GM06990 (cell line): ENCODE measurements at regions not wholly inside any gene's neighbourhood (a gene's known extent, or its start where the extent isn't known, plus 50 kb on each side); places are given as distances from the start of the nearest gene placed in this dataset.

Source experiments
- DNase-seq: peaks from one replicate; pipeline ENCODE4 v3.0.0-alpha.2; 2011; ENCODE audit not compliant: insufficient read length; ENCODE audit errors: extremely low read depth
- H3K27me3 ChIP-seq: replicated peaks from 2 replicates; pipeline ENCODE4 v1.6.0; 2011; ENCODE audit warnings: low read length; ENCODE audit not compliant: control insufficient read depth, insufficient read depth
- H3K36me3 ChIP-seq: 2 replicates; pipeline ENCODE4 v1.5.1; 2011; ENCODE audit warnings: low read length; ENCODE audit not compliant: control insufficient read depth, insufficient read depth
- H3K4me3 ChIP-seq: replicated peaks from 2 replicates; pipeline ENCODE4 v1.5.1; 2011; ENCODE audit warnings: low read depth, mild to moderate bottlenecking, control low read depth, low read length
- TF ChIP-seq, protein P1 (sequence below): IDR thresholded peaks from 2 replicates; pipeline ENCODE4 v1.5.1; 2011; ENCODE audit warnings: low read length, control low read depth, mild to moderate bottlenecking, inconsistent platforms; ENCODE audit not compliant: insufficient read depth, poor library complexity, severe bottlenecking

DNA sequence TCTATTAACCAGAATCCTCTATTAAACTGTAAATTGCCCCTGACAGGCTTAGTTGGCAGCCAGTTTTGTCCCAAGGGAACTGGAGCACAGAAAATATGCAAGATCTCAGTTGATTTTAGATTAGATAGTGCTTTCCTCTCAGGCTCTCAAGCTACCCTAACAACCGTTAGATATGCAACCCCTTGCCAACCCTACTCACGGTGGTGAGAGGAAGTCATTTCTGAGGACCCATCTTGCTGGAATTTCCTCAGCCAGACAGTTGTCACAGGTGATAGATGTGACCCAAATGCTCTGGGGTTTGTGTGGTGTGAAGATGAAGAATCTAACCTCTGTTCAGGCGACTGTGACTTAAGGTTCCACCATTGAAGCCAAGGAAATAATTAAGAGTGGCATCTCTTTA lies 447.1 kb downstream of the MID1IP1 start:
- no peaks in the 10 kb centered on the region for H3K27me3 ChIP-seq
- H3K4me3 ChIP-seq: no peak overlapping the region
- DNase-seq: no peak
- no peaks in the 10 kb centered on the region for H3K36me3 ChIP-seq
- TF ChIP-seq, protein P1, sequence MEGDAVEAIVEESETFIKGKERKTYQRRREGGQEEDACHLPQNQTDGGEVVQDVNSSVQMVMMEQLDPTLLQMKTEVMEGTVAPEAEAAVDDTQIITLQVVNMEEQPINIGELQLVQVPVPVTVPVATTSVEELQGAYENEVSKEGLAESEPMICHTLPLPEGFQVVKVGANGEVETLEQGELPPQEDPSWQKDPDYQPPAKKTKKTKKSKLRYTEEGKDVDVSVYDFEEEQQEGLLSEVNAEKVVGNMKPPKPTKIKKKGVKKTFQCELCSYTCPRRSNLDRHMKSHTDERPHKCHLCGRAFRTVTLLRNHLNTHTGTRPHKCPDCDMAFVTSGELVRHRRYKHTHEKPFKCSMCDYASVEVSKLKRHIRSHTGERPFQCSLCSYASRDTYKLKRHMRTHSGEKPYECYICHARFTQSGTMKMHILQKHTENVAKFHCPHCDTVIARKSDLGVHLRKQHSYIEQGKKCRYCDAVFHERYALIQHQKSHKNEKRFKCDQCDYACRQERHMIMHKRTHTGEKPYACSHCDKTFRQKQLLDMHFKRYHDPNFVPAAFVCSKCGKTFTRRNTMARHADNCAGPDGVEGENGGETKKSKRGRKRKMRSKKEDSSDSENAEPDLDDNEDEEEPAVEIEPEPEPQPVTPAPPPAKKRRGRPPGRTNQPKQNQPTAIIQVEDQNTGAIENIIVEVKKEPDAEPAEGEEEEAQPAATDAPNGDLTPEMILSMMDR: no peak

DNA sequence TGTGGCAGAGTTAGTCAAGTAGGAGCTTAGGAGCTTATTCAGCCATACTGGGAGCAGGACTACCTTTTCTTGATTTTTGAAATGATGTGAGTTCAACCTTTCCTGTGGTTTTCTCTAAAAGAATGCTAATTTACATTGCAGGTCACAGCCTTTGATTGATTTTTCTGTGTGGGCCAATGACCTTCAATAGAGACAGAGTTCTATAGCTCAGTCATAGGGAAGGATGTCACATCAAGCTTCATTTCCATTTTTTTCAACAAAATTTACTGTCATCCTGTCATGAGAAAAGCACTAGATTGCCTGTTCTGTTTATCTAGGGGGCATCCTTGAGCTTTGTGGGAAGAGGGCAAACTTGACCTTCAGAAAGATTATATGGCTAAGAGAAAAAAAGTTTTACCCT lies 448.7 kb downstream of the MID1IP1 start:
- Histone ChIP-seq H3K36me3 (no peaks in the 10 kb centered on the region), H3K27me3 (no peaks in the 10 kb centered on the region), H3K4me3 (no peak overlapping the region)
- no peak for DNase-seq
- TF ChIP-seq, protein P1: peak; percentile 12

DNA sequence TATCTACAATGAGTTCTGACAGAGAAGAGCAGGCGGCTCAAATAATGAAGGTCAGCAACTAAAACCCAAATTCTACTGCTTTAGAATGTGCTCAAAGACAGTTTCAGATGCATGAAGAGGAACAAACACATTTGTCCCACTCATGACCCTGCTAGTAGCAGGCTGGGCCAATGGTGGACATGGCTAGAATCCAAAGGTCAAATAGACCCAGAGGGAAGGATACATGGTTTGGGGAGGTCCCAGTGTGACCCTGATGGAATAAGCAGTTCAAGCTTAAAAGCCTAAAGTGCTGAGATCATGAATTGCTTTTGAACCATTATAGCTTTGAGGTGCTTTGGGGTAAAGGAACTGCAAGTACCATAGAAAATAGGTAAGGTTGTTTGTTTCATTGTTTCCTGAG lies 450.7 kb downstream of the MID1IP1 start:
- DNase-seq: no peak
- TF ChIP-seq, protein P1: no peak
- H3K36me3 ChIP-seq: no peaks in the 10 kb centered on the region
- H3K27me3 ChIP-seq: no peaks in the 10 kb centered on the region
- H3K4me3 ChIP-seq: no peak overlapping the region

DNA sequence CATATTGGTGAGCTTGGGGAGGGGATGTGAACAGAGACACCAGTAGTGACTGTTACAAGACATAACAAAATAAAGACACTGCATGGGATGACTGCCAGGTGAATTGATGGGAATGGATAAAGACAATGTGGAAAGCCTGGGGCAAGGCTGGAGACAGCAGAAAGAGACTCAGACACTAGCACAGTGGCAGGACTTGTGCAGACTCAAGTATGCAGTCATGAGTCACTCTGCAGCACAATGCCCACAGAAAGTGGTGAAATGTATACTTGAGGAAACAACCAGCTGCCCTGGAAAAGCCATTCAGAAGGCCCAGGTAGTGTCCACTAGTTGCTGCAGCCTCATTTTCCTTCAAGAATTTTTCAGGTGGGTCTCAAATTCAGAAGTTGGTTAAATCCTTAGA lies 452.3 kb downstream of the MID1IP1 start:
- H3K36me3 ChIP-seq: no peaks in the 10 kb centered on the region
- no peak overlapping the region for H3K4me3 ChIP-seq
- TF ChIP-seq, protein P1: no peak
- no peak for DNase-seq
- no peaks in the 10 kb centered on the region for H3K27me3 ChIP-seq

DNA sequence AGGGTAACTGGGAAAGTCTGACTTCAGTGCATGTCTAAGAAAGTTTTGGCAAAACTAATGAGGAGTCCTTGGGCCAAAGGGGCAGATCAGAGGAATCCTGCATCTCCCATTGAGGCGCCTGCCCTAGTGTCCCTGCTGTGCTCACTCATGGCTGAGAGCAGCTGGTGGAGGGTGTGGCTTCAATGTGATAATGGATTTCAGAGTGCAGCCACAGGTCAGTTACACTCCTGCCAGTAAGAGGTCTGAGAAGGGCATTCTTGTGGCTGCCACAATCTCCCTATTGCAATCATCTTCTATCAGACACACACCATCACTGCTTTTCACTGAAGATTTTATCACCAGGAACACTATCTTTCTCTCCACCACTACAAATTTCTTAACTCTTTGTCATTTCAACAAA lies 457.1 kb downstream of the MID1IP1 start:
- Histone ChIP-seq H3K36me3 (no peaks in the 10 kb centered on the region), H3K4me3 (no peak overlapping the region), H3K27me3 (no peaks in the 10 kb centered on the region)
- DNase-seq: no peak
- TF ChIP-seq, protein P1: no peak

DNA sequence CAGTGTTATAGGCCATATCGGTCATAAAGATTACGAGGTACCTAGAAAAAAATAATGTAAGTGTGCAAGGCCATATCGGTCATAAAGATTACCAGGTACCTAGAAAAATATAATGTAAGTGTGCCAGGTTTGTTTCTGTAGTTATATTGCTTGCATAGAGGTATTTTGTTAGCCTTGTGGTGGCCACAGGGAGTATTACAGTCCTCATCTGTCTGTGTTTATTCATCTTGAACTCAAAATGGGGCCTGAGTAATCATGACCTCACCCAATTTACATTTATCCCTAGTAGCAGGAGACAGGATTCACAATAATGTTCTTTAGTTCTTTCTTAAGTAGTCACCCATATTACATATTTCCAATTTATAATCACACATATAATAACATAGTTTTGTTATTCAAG lies 459.7 kb downstream of the MID1IP1 start:
- DNase-seq: no peak
- TF ChIP-seq, protein P1: no peak

More for the DNA sequence above, 459.7 kb downstream of the MID1IP1 start:
- Histone ChIP-seq H3K36me3 (no peaks in the 10 kb centered on the region), H3K4me3 (no peak overlapping the region), H3K27me3 (no peaks in the 10 kb centered on the region)
